ENCODE measurements at regions not wholly inside any gene's neighbourhood (a gene's known extent, or its start where the extent isn't known, plus 50 kb on each side); places are given as distances from the start of the nearest gene placed in this dataset.
"Not testable (repeated sequence)": the region's sequence is repeated elsewhere in the genome, so short reads cannot be mapped to it uniquely, and the experiment has no call there.

- no peak for DNase-seq
Observed at GRCh38 chr7:23887660-23888059, 177.6 kb downstream of the STK31 start.

- DNase-seq = no peak
Observed at GRCh38 chr7:23888958-23889357, 178.9 kb downstream of the STK31 start.

GRCh38 chr7:23889566-23889965 is 179.5 kb downstream of the STK31 start:
- DNase-seq = no peak

GRCh38 chr7:23892019-23892418 is 182.0 kb downstream of the STK31 start:
- no peak for DNase-seq

GRCh38 chr7:23893176-23893941 is 183.3 kb downstream of the STK31 start:
- DNase-seq = peak; percentile 96

- peak; percentile 97 for DNase-seq
Observed at GRCh38 chr7:23893942-23894891, 184.2 kb downstream of the STK31 start.

- DNase-seq = no peak
Observed at GRCh38 chr7:23894892-23895569, 185.0 kb downstream of the STK31 start.

GRCh38 chr7:23895666-23896096 is 185.7 kb downstream of the STK31 start:
- peak; percentile 71 for DNase-seq

- DNase-seq = no peak
Observed at GRCh38 chr7:23898619-23899018, 188.6 kb downstream of the STK31 start.

GRCh38 chr7:23904901-23905300 is 194.9 kb downstream of the STK31 start:
- DNase-seq = not testable (repeated sequence)

- peak; percentile 94 for DNase-seq
Observed at GRCh38 chr7:23907012-23907411, 197.0 kb downstream of the STK31 start.

GRCh38 chr7:23909426-23909825 is 199.4 kb downstream of the STK31 start:
- DNase-seq = no peak

GRCh38 chr7:23912065-23912464 is 202.0 kb downstream of the STK31 start:
- DNase-seq = no peak

- no peak for DNase-seq
Observed at GRCh38 chr7:23913016-23913415, 203.0 kb downstream of the STK31 start.

GRCh38 chr7:23915236-23915635 is 205.2 kb downstream of the STK31 start:
- no peak for DNase-seq

- DNase-seq = no peak
Observed at GRCh38 chr7:23918286-23918685, 208.3 kb downstream of the STK31 start.

- peak; percentile 50 for DNase-seq
Observed at GRCh38 chr7:23918856-23919255, 208.8 kb downstream of the STK31 start.

GRCh38 chr7:23925088-23925487 is 215.1 kb downstream of the STK31 start:
- no peak for DNase-seq

GRCh38 chr7:23927709-23928417 is 217.8 kb downstream of the STK31 start:
- DNase-seq = no peak

- DNase-seq = no peak
Observed at GRCh38 chr7:23928418-23928775, 218.4 kb downstream of the STK31 start.

- no peak for DNase-seq
Observed at GRCh38 chr7:23930312-23930711, 220.3 kb downstream of the STK31 start.

- DNase-seq = no peak
Observed at GRCh38 chr7:23931633-23932032, 221.6 kb downstream of the STK31 start.

- no peak for DNase-seq
Observed at GRCh38 chr7:23938215-23938614, 228.2 kb downstream of the STK31 start.

All from NCI-H226 (cell line).